ENCODE measurements at regions not wholly inside any gene's neighbourhood (a gene's known extent, or its start where the extent isn't known, plus 50 kb on each side); places are given as distances from the start of the nearest gene placed in this dataset.

DNA sequence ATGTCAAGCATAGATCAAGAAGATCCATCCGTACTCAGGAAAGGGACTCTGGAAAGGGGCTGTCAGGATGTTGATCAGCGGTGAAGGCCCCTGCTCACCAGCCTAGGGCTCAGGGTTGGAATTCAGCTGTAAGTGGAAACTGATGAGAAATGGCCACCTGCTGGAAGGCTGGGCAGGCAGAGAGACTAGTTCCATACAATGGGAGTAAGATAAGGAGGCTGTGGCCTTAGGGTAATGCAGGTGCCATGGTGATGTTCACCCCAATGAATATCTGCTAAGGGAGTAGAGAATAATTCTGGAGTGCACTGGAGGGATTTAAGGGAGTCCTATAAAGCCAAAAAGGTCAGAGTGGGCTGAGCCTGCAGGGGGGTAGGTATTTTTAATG lies 256.6 kb downstream of the CYRIA start:
- no peak for DNase-seq

DNA sequence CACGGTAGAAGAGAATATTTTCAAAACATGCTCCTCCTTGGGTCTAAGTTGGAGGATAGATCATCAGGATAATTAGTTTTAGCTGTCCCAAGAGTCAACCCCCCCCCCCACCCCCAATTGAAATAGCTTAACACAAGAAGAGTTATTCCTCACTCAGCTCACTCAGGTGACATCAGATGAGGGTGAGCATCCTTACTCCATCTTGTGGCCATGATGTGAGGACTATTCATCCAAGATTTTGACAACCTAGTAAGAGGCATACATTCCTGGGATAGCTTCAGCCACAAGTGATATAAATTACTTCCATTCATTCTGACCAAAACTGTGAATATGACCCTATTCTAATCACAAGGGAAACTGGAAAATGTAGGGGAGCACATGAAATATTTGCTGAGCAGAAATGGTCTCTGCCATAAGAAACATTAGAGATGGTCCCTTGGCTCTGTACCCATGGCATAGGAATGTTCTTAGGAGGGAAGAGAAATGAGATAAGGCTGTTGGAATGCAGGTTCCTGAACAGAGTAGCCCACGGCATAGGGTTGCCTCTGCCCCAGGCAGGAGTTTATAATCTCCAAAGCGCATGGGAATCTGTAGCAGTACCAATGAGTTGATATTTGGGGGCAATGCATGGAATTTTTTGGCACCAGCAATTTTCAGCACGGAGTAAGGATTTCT lies 257.2 kb downstream of the CYRIA start:
- no peak for DNase-seq

- no peak for DNase-seq
Observed at GRCh38 chr2:16407358-16407757, 258.3 kb downstream of the CYRIA start.

GRCh38 chr2:16406496-16407289 lies 258.9 kb downstream of the CYRIA start:
- no peak for DNase-seq

DNA sequence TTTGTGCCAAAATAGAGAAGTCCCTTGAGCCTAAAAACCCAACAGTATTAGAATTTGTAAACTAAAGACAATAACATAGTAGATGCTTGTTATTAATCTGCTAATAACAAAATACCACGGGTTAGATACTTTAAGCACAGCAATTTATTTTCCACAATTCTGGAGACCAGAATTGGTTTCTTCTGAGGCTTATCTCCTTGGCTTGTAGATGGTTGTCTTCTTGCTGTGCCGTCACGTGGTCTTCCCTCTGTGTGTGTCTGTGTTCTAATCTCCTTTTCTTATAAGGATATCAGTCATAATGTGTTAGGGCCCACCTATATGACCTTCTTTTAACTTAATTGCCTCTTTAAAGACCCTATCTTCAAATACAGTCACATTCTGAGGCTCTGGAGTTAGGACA lies 260.1 kb downstream of the CYRIA start:
- DNase-seq, result no peak

GRCh38 chr2:16404551-16405300 lies 260.9 kb downstream of the CYRIA start:
- DNase-seq, result no peak

GRCh38 chr2:16404146-16404545 lies 261.5 kb downstream of the CYRIA start:
- no peak for DNase-seq

DNA sequence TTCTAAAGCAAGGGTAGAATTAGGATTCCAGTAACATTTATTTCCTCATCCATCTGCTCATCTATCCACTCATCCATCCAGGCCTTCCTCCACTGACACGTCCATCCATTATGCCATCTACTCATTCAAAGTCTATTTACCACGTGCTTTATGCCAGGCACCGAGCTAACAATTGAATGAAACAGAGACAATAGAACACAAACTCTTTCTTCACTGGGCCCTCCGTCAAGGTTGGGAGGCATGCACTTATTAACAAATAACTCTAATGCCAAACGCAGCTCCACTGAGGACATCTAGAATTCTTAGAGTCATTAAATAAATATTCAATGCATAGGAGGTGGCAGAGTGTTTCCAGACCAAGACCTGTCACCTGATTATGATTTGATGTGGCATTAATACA lies 262.7 kb downstream of the CYRIA start:
- DNase-seq, result no peak

GRCh38 chr2:16401761-16402300 lies 263.8 kb downstream of the CYRIA start:
- DNase-seq, result no peak

DNA sequence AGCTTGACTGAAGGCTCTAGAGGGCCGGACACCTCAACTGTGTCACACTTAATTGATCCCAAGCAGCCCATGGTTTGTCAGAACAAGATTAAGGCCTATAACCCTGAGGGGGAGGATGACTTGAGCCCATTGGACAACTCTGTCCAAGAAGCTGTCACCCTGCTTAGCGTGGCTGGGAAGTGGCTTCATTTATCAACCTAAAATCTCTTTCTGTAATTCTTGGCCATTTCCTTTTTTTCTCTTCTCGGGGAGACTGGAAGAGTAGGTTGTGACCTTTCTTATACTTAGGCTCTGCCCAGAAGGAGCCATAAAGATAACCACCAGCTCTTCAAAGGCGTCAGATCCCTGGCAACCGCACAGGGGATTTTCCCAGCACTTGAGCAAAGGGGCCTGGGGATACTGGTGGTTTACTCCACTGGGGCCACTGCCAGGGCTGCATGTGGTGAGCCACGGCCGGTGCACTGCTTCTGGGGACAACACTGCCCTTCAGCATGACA lies 265.5 kb downstream of the CYRIA start:
- no peak for DNase-seq

GRCh38 chr2:16398486-16399043 lies 267.1 kb downstream of the CYRIA start:
- no peak for DNase-seq

- no peak for DNase-seq
Observed at GRCh38 chr2:16397681-16398475, 267.8 kb downstream of the CYRIA start.

- no peak for DNase-seq
Observed at GRCh38 chr2:16396986-16397385, 268.6 kb downstream of the CYRIA start.

DNA sequence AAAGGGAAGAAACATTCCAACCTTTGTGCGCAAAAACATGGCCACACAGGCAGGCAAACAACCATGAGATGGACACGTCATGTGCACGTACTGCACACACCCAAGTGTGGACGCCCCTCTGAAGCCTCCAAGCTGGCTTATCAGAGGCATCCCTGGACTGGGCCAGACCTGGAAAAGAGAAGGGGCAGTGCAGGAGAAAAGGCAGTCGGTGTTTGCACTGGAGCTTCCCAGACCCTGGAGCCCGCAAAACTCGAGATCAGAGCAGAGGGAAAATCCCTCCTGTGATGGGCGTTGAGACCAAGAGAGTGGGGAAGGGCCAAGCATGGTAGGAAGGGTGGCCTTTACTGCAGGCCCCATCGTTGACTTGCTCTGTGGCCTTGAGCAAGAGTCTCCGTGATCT lies 269.5 kb downstream of the CYRIA start:
- no peak for DNase-seq

- DNase-seq, result no peak
Observed at GRCh38 chr2:16395601-16396000, 270.0 kb downstream of the CYRIA start.

DNA sequence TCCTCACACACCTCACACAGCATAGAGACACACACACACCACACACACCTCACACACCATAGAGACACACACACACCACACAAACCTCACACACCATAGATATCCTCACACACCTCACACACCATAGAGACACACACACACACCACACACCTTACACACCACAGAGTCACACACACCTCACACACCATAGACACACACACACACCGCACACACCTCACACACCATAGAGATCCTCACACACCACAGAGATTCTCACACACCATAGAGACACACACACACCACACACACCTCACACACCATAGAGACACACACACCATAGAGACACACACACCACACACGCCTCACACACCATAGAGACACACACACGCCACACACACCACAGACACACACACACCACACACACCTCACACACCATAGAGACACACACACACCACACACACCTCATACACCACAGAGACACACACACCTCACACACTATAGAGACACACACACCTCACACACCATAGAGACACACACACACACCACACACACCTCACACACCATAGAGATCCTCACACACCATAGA lies 270.6 kb downstream of the CYRIA start:
- no peak for DNase-seq

GRCh38 chr2:16394072-16394985 lies 271.3 kb downstream of the CYRIA start:
- no peak for DNase-seq

- DNase-seq, result no peak
Observed at GRCh38 chr2:16393500-16394071, 272.0 kb downstream of the CYRIA start.

- no peak for DNase-seq
Observed at GRCh38 chr2:16392647-16393499, 272.8 kb downstream of the CYRIA start.
